Rectal smooth muscle tissue (tissue), 1 donor: ENCODE measurements at regions not wholly inside any gene's neighbourhood (a gene's known extent, or its start where the extent isn't known, plus 50 kb on each side); places are given as distances from the start of the nearest gene placed in this dataset.

ENCODE experiments used
- H3K27ac ChIP-seq: one replicate; pipeline ENCODE4 v1.7.0; 2013; ENCODE audit warnings: low read depth, low read length, inconsistent platforms
- H3K27me3 ChIP-seq: one replicate; pipeline ENCODE4 v1.7.0; 2013; ENCODE audit warnings: low read length; ENCODE audit not compliant: control insufficient read depth, insufficient read depth
- H3K36me3 ChIP-seq: one replicate; pipeline ENCODE4 v1.7.0; 2013; ENCODE audit warnings: low read length; ENCODE audit not compliant: control insufficient read depth, insufficient read depth
- H3K4me1 ChIP-seq: one replicate; pipeline ENCODE4 v1.7.0; 2013; ENCODE audit warnings: low read length; ENCODE audit not compliant: control insufficient read depth, insufficient read depth
- H3K4me3 ChIP-seq: one replicate; pipeline ENCODE4 v1.7.0; 2013; ENCODE audit warnings: low read length
- H3K9ac ChIP-seq: one replicate; pipeline ENCODE4 v1.7.0; 2013; ENCODE audit warnings: low read length

DNA sequence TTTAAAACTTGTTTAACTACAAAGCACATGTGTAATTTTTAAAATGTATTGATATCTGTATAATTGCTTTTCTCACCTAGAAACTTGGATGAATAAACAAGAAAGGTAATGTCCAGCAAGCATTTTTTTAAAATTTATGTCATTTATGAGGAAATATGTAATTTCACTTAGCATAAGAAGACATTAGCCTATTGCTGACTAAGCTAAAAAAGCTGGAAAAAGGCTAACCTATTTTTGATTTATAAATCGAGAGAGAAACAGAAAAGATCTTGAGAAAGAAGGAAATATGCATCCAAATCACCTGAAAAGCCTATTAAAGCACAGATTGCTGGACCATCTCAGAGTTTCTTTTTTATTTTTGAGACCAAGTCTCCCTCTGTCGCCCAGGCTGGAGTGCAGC lies 1181.3 kb downstream of the SLITRK1 start:
- Histone ChIP-seq H3K27me3 (no peaks in the 10 kb centered on the region), H3K4me3 (no peak overlapping the region), H3K4me1 (no peaks in the 10 kb centered on the region), H3K27ac (no peak overlapping the region), H3K9ac (no peak overlapping the region), H3K36me3 (no peaks in the 10 kb centered on the region)

DNA sequence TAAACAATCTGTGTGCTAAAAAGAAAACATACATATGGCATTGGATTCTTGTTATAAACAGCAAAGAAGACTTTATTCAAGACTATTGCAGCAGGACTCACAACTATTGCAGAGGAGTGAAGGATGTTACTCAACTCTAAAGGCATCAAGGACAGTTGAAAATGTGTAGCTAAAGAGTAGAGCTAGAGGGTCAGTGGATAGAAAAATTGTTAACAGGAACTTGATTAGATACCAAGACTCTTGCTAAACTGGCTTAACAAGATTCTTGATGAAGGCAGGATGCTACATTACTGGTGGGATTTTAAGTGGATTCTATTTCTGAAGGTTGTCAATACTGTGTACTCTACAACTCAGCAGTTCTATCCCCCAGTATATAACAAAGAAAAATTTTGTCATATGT lies 1183.3 kb downstream of the SLITRK1 start:
- H3K4me3 ChIP-seq: no peak overlapping the region
- no peaks in the 10 kb centered on the region for H3K27me3 ChIP-seq
- H3K36me3 ChIP-seq: no peaks in the 10 kb centered on the region
- no peaks in the 10 kb centered on the region for H3K4me1 ChIP-seq
- no peak overlapping the region for H3K27ac ChIP-seq
- no peak overlapping the region for H3K9ac ChIP-seq

DNA sequence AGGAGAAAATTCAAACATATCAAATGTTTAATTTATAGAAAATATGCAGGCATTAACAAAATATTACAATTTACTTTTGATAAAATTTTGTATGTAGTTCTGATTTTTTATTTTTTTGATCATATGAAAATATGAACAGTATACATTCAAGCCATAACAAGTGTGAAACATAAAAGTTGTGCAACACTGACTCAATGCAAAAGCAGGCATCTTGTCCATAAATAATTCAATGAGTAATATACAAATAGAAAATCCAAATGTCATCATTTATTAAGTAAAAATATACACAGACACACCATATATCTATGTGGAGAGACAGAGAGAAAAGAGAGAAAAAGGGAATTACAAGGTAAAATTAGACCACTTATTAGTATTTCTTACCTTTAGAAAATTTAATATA lies 1183.9 kb downstream of the SLITRK1 start:
- no peaks in the 10 kb centered on the region for H3K36me3 ChIP-seq
- H3K27me3 ChIP-seq: no peaks in the 10 kb centered on the region
- no peak overlapping the region for H3K27ac ChIP-seq
- H3K4me3 ChIP-seq: no peak overlapping the region
- H3K9ac ChIP-seq: no peak overlapping the region
- no peaks in the 10 kb centered on the region for H3K4me1 ChIP-seq

DNA sequence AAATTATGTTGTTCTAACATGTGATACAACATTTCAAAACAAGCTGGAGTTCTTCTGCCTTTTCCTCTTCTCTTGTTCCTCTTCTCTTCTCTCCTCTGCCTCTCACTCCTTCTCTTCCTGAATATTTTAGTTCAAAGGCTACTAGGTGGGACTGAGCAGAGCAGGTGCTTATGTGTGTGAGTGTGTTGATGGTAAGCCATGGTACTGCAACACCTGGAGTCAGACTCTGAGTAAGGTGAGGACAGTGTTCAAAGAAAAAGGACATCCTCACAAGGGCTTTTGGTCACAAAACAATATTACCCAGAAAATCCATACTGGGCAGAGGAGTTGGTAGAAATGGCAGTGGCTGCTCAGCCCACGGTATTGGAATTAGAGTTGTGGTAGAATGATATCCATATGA lies 1188.7 kb downstream of the SLITRK1 start:
- no peak overlapping the region for H3K27ac ChIP-seq
- no peaks in the 10 kb centered on the region for H3K36me3 ChIP-seq
- H3K4me1 ChIP-seq: no peaks in the 10 kb centered on the region
- H3K9ac ChIP-seq: no peak overlapping the region
- no peak overlapping the region for H3K4me3 ChIP-seq
- no peaks in the 10 kb centered on the region for H3K27me3 ChIP-seq

DNA sequence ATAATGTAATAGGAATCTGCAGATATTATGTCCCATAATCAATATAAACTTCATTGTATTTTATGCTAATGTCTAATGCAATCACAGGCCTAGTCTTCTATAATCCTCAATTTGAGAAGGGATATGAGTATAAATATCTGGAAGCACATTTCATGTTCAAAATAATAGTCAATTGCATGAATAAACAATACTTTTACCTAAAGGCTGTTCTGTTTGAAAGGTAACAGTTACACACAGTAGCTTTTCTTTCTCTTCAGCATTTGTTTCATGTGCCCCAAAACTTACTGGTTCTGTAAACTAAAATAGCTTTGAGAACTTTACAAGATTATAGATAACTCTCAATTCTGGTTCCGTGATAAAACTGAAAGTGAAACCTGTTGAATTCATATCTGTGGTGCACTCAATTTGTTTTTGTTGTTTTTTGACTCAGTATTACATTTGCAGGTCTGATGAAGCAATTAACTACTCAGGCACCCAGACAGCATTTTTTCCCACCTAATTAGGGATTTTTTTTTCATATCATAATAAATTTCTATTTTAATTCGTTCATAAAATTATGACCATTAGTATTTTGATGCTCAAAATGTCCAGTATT lies 1193.8 kb downstream of the SLITRK1 start:
- H3K27me3 ChIP-seq: no peaks in the 10 kb centered on the region
- no peak overlapping the region for H3K4me3 ChIP-seq
- H3K4me1 ChIP-seq: no peaks in the 10 kb centered on the region
- H3K9ac ChIP-seq: no peak overlapping the region
- H3K27ac ChIP-seq: no peak overlapping the region
- no peaks in the 10 kb centered on the region for H3K36me3 ChIP-seq

DNA sequence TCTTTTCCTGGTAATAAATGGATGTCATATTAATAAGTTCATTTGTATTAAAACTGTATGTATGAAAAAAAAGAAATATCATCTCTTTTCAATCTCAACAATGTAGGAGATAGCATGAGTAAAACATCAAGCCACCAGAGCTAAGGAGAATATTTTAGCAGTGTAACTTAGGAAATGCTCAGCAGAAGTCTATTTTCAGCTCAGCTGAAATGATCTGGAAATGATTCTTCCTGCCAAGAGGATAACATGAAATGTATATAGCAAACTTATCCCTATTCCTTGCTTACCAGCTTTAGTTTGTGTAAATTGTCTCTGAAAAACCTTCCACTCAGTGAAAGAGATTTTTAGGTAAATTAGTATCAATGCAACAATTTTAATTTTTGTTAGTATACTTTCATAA lies 1194.4 kb downstream of the SLITRK1 start:
- H3K9ac ChIP-seq: no peak overlapping the region
- no peaks in the 10 kb centered on the region for H3K4me1 ChIP-seq
- no peak overlapping the region for H3K27ac ChIP-seq
- H3K4me3 ChIP-seq: no peak overlapping the region
- no peaks in the 10 kb centered on the region for H3K27me3 ChIP-seq
- H3K36me3 ChIP-seq: no peaks in the 10 kb centered on the region

DNA sequence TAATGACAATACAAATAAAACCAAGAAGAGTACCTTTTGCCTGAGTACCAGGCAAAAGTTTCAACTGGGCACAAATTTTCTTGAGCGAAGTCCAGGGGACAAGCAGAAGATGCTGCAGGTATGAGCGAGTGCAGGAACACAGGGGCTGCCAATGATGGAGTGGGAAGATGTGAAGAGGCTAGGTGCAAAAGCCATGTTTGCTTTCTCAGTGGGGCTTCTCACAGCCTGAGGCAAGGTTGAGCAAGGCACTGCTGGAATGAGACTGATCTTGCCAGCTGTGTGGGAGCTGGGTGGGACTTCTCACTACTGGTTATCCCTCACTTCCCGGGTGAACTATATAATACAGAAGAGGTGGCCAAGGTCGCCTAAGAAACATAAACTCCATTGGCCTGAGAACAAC lies 1200.7 kb downstream of the SLITRK1 start:
- Histone ChIP-seq H3K9ac (no peak overlapping the region), H3K4me1 (no peaks in the 10 kb centered on the region), H3K27ac (no peak overlapping the region), H3K36me3 (no peaks in the 10 kb centered on the region), H3K4me3 (no peak overlapping the region), H3K27me3 (no peaks in the 10 kb centered on the region)

DNA sequence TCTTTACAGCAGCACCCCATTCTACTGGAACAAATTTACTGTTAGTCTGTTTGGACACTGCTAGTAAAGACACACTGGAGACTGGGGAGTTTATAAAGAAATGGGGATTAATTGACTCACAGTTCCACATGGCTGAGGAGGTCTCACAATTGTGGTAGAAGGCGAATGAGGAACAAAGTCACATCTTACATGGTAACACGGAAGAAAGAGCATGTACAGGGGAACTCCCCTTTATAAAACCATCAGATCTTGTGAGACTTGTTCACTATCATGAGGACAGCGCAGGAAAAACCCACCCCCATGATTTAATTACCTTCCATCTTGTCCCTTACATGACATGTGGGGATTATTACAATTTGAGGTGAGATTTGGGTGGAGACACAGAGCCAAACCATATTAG lies 1204.2 kb downstream of the SLITRK1 start:
- Histone ChIP-seq H3K4me3 (no peak overlapping the region), H3K4me1 (no peaks in the 10 kb centered on the region), H3K27me3 (no peaks in the 10 kb centered on the region), H3K9ac (no peak overlapping the region), H3K27ac (no peak overlapping the region), H3K36me3 (no peaks in the 10 kb centered on the region)

DNA sequence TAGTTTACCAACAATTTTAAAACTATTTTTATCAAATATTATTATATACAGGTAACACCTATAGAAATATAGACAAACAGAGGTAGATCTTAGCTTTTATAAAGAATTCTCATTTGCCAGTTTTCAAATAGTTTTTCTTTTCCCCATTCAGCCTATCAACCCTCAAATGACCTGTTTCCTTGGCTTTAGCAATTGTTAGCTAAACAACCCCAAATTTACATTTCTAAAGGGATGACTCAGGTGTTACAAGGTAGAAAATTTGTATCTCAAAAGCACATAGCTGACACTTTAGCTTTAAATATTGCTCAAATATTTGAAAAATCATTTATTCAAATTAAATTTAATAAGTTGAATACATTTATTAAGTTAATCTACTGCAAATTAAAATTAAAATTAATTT lies 1207.2 kb downstream of the SLITRK1 start:
- Histone ChIP-seq H3K9ac (no peak overlapping the region), H3K27ac (no peak overlapping the region), H3K4me1 (no peaks in the 10 kb centered on the region), H3K27me3 (no peaks in the 10 kb centered on the region), H3K36me3 (no peaks in the 10 kb centered on the region), H3K4me3 (no peak overlapping the region)

DNA sequence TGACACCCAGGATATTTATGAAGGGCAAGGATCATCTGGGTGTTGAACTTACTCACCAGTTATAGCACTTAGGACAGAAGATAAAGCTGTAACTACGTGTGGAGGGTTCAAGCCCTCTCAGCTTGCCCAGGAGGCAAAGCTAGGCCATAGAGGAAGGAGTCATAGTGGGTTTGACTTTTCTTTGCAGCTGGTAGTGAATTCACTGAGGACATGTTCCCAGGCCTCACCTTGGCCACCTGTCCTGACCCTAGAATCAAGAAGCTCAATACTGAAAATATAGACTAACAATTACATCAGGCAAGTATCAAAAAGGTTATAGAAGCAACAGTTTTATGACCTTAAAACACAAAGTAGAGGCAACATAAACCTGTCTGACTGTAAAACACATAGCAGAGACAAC lies 1207.7 kb downstream of the SLITRK1 start:
- Histone ChIP-seq H3K27ac (no peak overlapping the region), H3K4me1 (no peaks in the 10 kb centered on the region), H3K9ac (no peak overlapping the region), H3K4me3 (no peak overlapping the region), H3K36me3 (no peaks in the 10 kb centered on the region), H3K27me3 (no peaks in the 10 kb centered on the region)

DNA sequence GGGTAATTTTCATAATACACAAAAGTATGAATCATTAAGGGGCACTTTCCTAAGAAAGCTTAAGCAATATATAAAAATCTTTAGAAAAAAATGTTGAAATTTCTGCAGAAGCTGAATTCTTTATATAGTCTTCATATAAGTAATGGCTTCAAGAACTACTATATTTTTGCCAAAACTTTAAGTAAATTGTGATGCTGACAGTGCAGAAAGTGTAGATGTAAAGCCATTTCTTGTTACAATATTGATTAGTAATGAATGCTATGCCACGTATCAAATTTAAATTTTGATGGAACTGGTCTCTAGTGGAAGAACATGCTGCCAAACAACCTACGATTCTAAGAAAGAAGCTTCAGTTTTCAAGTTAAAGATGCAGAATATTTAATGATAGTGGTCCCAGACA lies 1210.0 kb downstream of the SLITRK1 start:
- H3K27ac ChIP-seq: no peak overlapping the region

DNA sequence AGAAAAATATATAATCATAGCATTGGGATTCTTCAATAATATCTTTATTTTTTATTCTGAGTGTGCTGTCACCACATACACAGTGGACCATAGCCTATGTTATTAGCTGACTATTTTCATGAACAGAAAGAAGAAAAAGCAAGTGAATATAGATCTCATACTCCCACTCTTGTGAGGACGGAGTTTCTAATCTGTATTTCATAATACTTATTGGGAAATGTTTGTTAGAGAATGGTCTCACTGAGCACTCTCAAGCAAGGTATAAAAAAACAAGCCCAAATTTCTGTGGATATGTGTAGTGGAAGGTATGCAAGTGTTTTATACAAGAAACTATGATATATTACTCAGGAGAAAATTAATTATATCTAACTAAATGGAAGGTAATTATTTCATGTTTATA lies 1218.1 kb downstream of the SLITRK1 start:
- Histone ChIP-seq H3K9ac (no peak overlapping the region), H3K4me1 (no peaks in the 10 kb centered on the region), H3K27ac (no peak overlapping the region), H3K36me3 (no peaks in the 10 kb centered on the region), H3K4me3 (no peak overlapping the region), H3K27me3 (no peaks in the 10 kb centered on the region)

More for the DNA sequence above, 1210.0 kb downstream of the SLITRK1 start:
- Histone ChIP-seq H3K4me3 (no peak overlapping the region), H3K4me1 (no peaks in the 10 kb centered on the region), H3K27me3 (no peaks in the 10 kb centered on the region), H3K36me3 (no peaks in the 10 kb centered on the region), H3K9ac (no peak overlapping the region)

DNA sequence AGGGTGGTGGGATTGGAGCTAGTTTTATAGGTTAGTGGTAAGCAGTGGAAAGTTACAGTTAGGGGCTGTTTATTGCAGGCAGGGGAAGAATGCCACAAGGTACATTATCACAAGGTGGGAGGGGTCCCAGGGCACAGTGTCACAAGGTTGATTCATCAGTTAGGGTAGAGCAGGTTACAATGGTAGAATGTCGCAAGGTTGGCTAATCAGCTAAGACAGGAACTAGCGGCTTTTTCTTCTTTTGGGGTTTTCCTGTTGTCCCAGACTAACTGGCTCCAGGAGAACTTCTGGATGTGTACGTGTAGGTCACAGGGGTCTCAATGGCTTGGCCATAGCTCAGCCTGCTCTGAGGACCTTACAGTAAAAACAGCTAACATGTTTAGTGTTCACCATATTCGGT lies 1221.1 kb downstream of the SLITRK1 start:
- H3K27me3 ChIP-seq: no peaks in the 10 kb centered on the region
- no peaks in the 10 kb centered on the region for H3K4me1 ChIP-seq

More for the DNA sequence above, 1221.1 kb downstream of the SLITRK1 start:
- Histone ChIP-seq H3K27ac (no peak overlapping the region), H3K36me3 (no peaks in the 10 kb centered on the region), H3K9ac (no peak overlapping the region), H3K4me3 (no peak overlapping the region)
